ENCODE measurements at regions not wholly inside any gene's neighbourhood (a gene's known extent, or its start where the extent isn't known, plus 50 kb on each side); places are given as distances from the start of the nearest gene placed in this dataset.

GRCh38 chr18:40769786-40770185, 1185.2 kb upstream of the PIK3C3 start:
- H3K9me3 Mint-ChIP-seq (ENCODE audit: unreplicated experiment) = no peaks in the 10 kb centered on the region
- CTCF ChIA-PET = no interaction called here
- no peak for TF ChIP-seq CTCF (IDR thresholded peaks at IDR 0.05; ENCODE audit: insufficient read depth in 1 of 2, low read depth in 1 of 2, low read length in 1 of 2, severe bottlenecking in 1 of 2, unreplicated experiment in 1 of 2)

GRCh38 chr18:40760251-40760650, 1194.8 kb upstream of the PIK3C3 start:
- Histone ChIP-seq H3K27me3 (replicated peaks; ENCODE audit: control insufficient read depth, insufficient read depth, low read length) (no peaks in the 10 kb centered on the region), H3K9me3 (no peaks in the 10 kb centered on the region), H3K4me3 (ENCODE audit: low read depth, low read length) (no peak overlapping the region), H3K36me3 (ENCODE audit: control insufficient read depth, insufficient read depth, low read length) (no peaks in the 10 kb centered on the region), H3K4me1 (no peaks in the 10 kb centered on the region)
- DNase-seq = no peak
- H3K4me3 Mint-ChIP-seq (ENCODE audit: unreplicated experiment) = no peak overlapping the region
- no TSS peak for BruUV-seq (replicated peaks)
- ChIA-PET CTCF (no interaction called here), POLR2A (no interaction called here)
- no peak overlapping the region for H3K27ac Mint-ChIP-seq (ENCODE audit: unreplicated experiment)
- H3K4me1 Mint-ChIP-seq (ENCODE audit: low read depth, unreplicated experiment) = no peaks in the 10 kb centered on the region
- intact Hi-C loops (cut with micrococcal nuclease; ENCODE audit: unreplicated experiment) = no loop called here
- no peak for TF ChIP-seq CTCF (IDR thresholded peaks at IDR 0.05; ENCODE audit: insufficient read depth in 1 of 2, low read depth in 1 of 2, low read length in 1 of 2, severe bottlenecking in 1 of 2, unreplicated experiment in 1 of 2)
- no peaks in the 10 kb centered on the region for H3K27me3 Mint-ChIP-seq (ENCODE audit: insufficient read depth, unreplicated experiment)
- H3K36me3 Mint-ChIP-seq (ENCODE audit: insufficient read depth, unreplicated experiment) = no peaks in the 10 kb centered on the region
- H3K9me3 Mint-ChIP-seq (ENCODE audit: unreplicated experiment) = no peaks in the 10 kb centered on the region

More at GRCh38 chr18:40769786-40770185, 1185.2 kb upstream of the PIK3C3 start:
- Histone ChIP-seq H3K27me3 (replicated peaks; ENCODE audit: control insufficient read depth, insufficient read depth, low read length) (no peaks in the 10 kb centered on the region), H3K36me3 (ENCODE audit: control insufficient read depth, insufficient read depth, low read length) (no peaks in the 10 kb centered on the region), H3K9me3 (no peaks in the 10 kb centered on the region), H3K4me3 (ENCODE audit: low read depth, low read length) (no peak overlapping the region), H3K4me1 (no peaks in the 10 kb centered on the region)
- no peaks in the 10 kb centered on the region for H3K27me3 Mint-ChIP-seq (ENCODE audit: insufficient read depth, unreplicated experiment)
- H3K36me3 Mint-ChIP-seq (ENCODE audit: insufficient read depth, unreplicated experiment) = no peaks in the 10 kb centered on the region
- H3K4me3 Mint-ChIP-seq (ENCODE audit: unreplicated experiment) = no peak overlapping the region
- intact Hi-C loops (cut with micrococcal nuclease; ENCODE audit: unreplicated experiment) = no loop called here
- no peak for DNase-seq
- H3K27ac Mint-ChIP-seq (ENCODE audit: unreplicated experiment) = no peak overlapping the region
- BruUV-seq (replicated peaks) = no TSS peak
- H3K4me1 Mint-ChIP-seq (ENCODE audit: low read depth, unreplicated experiment) = no peaks in the 10 kb centered on the region
- POLR2A ChIA-PET = no interaction called here

- Mint-ChIP-seq H3K27me3 (ENCODE audit: insufficient read depth, unreplicated experiment) (no peaks in the 10 kb centered on the region), H3K4me1 (ENCODE audit: low read depth, unreplicated experiment) (no peaks in the 10 kb centered on the region), H3K4me3 (ENCODE audit: unreplicated experiment) (no peak overlapping the region), H3K9me3 (ENCODE audit: unreplicated experiment) (no peaks in the 10 kb centered on the region), H3K27ac (ENCODE audit: unreplicated experiment) (no peak overlapping the region), H3K36me3 (ENCODE audit: insufficient read depth, unreplicated experiment) (no peaks in the 10 kb centered on the region)
- Histone ChIP-seq H3K4me3 (ENCODE audit: low read depth, low read length) (no peak overlapping the region), H3K4me1 (no peaks in the 10 kb centered on the region), H3K36me3 (ENCODE audit: control insufficient read depth, insufficient read depth, low read length) (no peaks in the 10 kb centered on the region), H3K9me3 (no peaks in the 10 kb centered on the region), H3K27me3 (replicated peaks; ENCODE audit: control insufficient read depth, insufficient read depth, low read length) (no peaks in the 10 kb centered on the region)
- CTCF ChIA-PET = no interaction called here
- intact Hi-C loops (cut with micrococcal nuclease; ENCODE audit: unreplicated experiment) = no loop called here
- POLR2A ChIA-PET = no interaction called here
- TF ChIP-seq CTCF (IDR thresholded peaks at IDR 0.05; ENCODE audit: insufficient read depth in 1 of 2, low read depth in 1 of 2, low read length in 1 of 2, severe bottlenecking in 1 of 2, unreplicated experiment in 1 of 2) = no peak
- DNase-seq = no peak
- BruUV-seq (replicated peaks) = no TSS peak
Measured at GRCh38 chr18:40754477-40754876, 1200.6 kb upstream of the PIK3C3 start.

Data from Caco-2 (cell line).